ENCODE measurements at regions not wholly inside any gene's neighbourhood (a gene's known extent, or its start where the extent isn't known, plus 50 kb on each side); places are given as distances from the start of the nearest gene placed in this dataset.

DNA sequence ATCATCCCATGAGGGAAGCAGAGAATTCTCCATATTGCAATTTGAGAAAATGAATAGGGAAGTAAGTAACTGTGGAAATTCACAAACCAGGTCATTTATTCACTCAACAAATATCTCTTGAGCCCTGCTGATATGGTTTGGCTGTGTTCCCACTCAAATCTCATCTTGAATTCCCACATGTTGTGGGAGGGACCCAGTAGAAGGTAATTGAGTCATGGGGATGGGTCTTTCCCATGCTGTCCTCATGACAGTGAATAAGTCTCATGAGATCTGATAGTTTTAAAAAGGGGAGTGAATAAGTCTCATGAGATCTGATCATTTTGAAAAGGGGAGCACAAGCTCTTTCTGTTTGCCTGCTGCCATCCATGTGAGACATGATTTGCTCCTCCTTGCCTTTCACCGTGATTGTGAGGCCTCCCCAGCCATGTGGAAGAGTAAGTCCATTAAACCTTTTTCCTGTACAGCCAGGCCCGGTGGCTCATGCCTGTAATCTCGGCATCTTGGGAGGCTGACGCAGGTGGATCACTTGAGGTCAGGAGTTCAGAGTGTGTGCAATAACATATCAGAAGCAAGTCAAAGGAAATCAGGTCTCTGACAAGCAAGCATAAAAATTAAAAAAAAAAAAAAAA is 193.2 kb downstream of the NDUFA10 start:
- 66 to 74% (median 71%) methylated on average over 4 of the region's 4 CpGs for WGBS, 4 donors
- no peak for ATAC-seq
- peak in 1 of 5 donors; percentile 7 for DNase-seq
- H3K4me3 ChIP-seq: no peak overlapping the region
- peaks cover 0 to 14% (median 4%) of the 10 kb centered on the region in 12 donors for H3K4me1 ChIP-seq
- H3K36me3 ChIP-seq: no peaks in the 10 kb centered on the region
- no peak overlapping the region for H3K27ac ChIP-seq
- H3K27me3 ChIP-seq: peaks cover 0 to 13% (median 0%) of the 10 kb centered on the region in 9 donors
- H3K9me3 ChIP-seq: peaks cover 0 to 6% (median 0%) of the 10 kb centered on the region in 12 donors
- TF ChIP-seq POLR2A (IDR thresholded peaks at IDR 0.05): no peak
- TF ChIP-seq, protein P1, sequence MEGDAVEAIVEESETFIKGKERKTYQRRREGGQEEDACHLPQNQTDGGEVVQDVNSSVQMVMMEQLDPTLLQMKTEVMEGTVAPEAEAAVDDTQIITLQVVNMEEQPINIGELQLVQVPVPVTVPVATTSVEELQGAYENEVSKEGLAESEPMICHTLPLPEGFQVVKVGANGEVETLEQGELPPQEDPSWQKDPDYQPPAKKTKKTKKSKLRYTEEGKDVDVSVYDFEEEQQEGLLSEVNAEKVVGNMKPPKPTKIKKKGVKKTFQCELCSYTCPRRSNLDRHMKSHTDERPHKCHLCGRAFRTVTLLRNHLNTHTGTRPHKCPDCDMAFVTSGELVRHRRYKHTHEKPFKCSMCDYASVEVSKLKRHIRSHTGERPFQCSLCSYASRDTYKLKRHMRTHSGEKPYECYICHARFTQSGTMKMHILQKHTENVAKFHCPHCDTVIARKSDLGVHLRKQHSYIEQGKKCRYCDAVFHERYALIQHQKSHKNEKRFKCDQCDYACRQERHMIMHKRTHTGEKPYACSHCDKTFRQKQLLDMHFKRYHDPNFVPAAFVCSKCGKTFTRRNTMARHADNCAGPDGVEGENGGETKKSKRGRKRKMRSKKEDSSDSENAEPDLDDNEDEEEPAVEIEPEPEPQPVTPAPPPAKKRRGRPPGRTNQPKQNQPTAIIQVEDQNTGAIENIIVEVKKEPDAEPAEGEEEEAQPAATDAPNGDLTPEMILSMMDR (IDR thresholded peaks at IDR 0.05): no peak
- intact Hi-C loops (cut with DNase I): no loop called here

DNA sequence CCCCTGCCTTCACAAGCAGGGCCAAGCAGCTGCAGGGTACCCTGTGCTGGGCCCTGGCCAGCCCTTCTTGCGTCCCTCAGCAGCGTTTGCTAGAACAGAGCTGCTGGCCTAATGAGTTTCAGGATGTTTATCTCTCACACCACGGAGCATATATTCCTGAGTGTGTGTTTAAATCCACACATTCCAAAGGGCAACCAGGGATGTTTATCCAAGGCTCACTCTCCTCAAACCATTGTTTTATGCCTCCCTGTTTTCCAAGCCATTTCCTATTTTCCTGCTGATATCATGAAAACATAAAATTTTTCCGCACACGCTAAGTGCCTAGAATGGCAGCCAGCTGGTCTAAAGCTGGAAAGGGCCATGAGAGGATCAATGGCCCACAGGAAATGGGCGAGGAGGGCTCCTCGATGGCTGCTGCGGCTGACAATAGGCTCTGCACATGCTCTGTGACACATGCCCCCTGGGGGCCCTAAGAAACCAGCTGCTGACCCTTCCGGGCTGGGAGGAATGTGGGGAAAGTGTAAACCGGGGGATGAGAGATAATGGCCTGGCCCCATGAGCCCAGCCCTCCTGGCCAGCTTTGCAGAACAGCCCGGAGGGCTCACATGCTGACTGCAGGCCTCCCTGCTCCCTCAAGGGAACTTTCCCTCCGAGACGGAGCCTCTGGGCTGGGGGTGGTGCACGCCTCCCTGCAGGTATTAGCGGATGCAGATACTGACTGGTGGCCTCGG is 194.0 kb downstream of the NDUFA10 start:
- Histone ChIP-seq H3K4me3 (no peak overlapping the region), H3K27ac (no peak overlapping the region), H3K9me3 (no peaks in the 10 kb centered on the region), H3K4me1 (peaks cover 0 to 14% (median 4%) of the 10 kb centered on the region in 12 donors), H3K36me3 (no peaks in the 10 kb centered on the region), H3K27me3 (peaks cover 0 to 21% (median 0%) of the 10 kb centered on the region in 9 donors)
- DNase-seq (peak in 1 of 5 donors; percentile 67), ATAC-seq (peak in 1 of 4 donors; percentile 29)
- 29 to 42% (median 33%) methylated on average over 13 to 16 of the region's 16 CpGs for WGBS, 4 donors
- TF ChIP-seq POLR2A (IDR thresholded peaks at IDR 0.05): no peak
- TF ChIP-seq, protein P1 (IDR thresholded peaks at IDR 0.05): no peak
- intact Hi-C loops (cut with DNase I): no loop called here

DNA sequence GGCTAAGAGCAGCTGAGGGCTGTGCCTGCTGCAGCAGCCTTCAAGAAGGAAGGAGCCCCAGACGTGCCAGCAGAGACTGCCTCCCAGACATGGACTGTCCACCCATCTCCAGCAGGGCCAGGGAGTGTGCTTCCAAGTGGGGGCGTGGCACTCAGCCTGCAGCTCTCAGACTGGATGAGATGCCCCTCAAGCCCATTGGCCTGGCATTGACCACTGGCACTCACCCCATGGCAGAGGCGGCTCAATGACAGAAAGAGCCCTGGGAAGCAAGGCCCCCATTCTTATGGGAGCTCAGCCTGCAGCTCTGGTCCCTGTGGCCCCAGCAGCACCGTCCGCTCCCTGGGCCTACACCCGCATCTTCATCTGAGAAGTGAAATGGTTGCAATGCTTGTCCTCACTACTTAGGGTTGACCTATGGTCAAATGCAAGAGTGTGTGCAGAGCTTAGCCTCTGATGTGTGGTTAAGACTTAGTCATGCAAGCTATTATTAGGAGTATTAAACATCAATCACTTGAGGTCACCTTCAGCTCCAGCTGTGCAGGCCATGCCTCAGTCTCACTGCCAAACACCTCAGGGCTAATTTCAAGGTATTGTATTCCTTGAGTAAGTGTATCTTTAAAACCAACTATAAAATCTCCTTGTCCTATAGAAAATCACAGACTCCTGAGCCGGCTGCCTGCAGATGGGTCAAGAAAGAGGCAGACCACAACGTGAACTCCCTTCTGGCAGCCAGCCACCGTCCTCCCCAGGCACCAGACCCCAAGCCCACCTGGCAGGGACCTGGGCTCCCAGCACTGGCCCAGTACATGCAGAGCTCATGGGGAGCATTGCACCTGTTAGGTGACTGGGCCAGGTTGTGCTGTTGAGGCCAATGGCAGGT is 194.8 kb downstream of the NDUFA10 start:
- TF ChIP-seq POLR2A (IDR thresholded peaks at IDR 0.05): no peak
- TF ChIP-seq, protein P1 (IDR thresholded peaks at IDR 0.05): no peak
- Histone ChIP-seq H3K9me3 (no peaks in the 10 kb centered on the region), H3K36me3 (no peaks in the 10 kb centered on the region), H3K4me3 (no peak overlapping the region), H3K27ac (no peak overlapping the region), H3K4me1 (peaks cover 0 to 14% (median 4%) of the 10 kb centered on the region in 12 donors), H3K27me3 (peaks cover 0 to 21% (median 0%) of the 10 kb centered on the region in 9 donors)
- intact Hi-C loops (cut with DNase I): no loop called here
- 77 to 82% (median 80%) methylated on average over 5 to 9 of the region's 9 CpGs for WGBS, 4 donors
- DNase-seq: peak in 2 of 5 donors; percentile 18 to 51
- ATAC-seq: peak in 2 of 4 donors; percentile 24 to 44
